ENCODE measurements at regions not wholly inside any gene's neighbourhood (a gene's known extent, or its start where the extent isn't known, plus 50 kb on each side); places are given as distances from the start of the nearest gene placed in this dataset.

DNA sequence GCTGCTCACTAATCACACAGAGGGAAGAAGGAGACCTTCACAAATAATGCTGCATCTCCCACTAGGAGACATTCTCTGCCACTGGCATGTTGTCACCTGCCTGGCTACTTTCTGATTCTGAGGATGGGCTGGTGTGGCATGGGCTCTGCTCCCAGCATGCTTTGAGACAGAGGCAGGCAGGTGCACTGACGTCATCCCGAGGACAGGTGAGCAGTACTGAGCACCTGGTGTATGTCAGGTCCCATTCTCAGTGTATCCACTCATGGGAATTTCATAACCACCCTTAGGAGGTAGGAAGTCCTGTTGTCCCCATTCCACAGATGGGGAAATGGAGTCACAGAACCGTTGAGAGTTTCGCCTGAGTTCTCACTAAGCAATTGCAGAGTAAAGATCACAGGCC is 597.9 kb downstream of the VRK1 start:
- Histone ChIP-seq H3K9me3 (no peaks in the 10 kb centered on the region), H3K27me3 (replicated peaks; ENCODE audit: insufficient read depth) (no peaks in the 10 kb centered on the region), H3K27ac (no peak overlapping the region), H3K4me1 (ENCODE audit: control insufficient read depth in 1 of 2, low read depth in 2 of 2) (no peaks in the 10 kb centered on the region), H3K4me3 (no peak overlapping the region), H3K36me3 (no peaks in the 10 kb centered on the region)
- no peak for ATAC-seq (ENCODE audit: insufficient number of reproducible peaks, low FRiP score, low read depth)
- no peak for DNase-seq (ENCODE audit: low spot score)
- TF ChIP-seq, protein P1, sequence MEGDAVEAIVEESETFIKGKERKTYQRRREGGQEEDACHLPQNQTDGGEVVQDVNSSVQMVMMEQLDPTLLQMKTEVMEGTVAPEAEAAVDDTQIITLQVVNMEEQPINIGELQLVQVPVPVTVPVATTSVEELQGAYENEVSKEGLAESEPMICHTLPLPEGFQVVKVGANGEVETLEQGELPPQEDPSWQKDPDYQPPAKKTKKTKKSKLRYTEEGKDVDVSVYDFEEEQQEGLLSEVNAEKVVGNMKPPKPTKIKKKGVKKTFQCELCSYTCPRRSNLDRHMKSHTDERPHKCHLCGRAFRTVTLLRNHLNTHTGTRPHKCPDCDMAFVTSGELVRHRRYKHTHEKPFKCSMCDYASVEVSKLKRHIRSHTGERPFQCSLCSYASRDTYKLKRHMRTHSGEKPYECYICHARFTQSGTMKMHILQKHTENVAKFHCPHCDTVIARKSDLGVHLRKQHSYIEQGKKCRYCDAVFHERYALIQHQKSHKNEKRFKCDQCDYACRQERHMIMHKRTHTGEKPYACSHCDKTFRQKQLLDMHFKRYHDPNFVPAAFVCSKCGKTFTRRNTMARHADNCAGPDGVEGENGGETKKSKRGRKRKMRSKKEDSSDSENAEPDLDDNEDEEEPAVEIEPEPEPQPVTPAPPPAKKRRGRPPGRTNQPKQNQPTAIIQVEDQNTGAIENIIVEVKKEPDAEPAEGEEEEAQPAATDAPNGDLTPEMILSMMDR (IDR thresholded peaks at IDR 0.05), result no peak

DNA sequence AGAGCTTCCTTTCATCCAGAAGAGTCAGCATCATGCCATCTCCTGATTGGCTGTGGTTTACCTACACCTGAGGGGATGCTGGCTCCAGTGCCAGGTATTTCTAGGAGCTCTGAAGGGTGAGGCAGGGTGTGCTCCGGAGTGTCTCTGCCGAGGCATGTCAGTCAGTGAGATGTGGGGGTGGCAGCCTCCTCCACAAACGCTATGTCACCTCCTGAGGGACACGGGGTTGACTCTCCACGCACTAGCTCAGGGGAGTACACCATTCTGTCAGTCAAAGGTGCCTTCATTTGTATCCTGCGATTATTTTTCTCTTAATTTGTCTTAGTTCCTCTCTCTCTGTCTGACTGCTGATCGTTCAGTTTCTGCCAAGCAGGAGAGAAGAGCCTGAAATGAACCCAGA is 604.5 kb downstream of the VRK1 start:
- ATAC-seq (ENCODE audit: insufficient number of reproducible peaks, low FRiP score, low read depth), result no peak
- Histone ChIP-seq H3K4me3 (no peak overlapping the region), H3K27me3 (replicated peaks; ENCODE audit: insufficient read depth) (no peaks in the 10 kb centered on the region), H3K27ac (no peak overlapping the region), H3K4me1 (ENCODE audit: control insufficient read depth in 1 of 2, low read depth in 2 of 2) (no peaks in the 10 kb centered on the region), H3K36me3 (no peaks in the 10 kb centered on the region), H3K9me3 (no peaks in the 10 kb centered on the region)
- TF ChIP-seq, protein P1 (IDR thresholded peaks at IDR 0.05), result no peak
- DNase-seq (ENCODE audit: low spot score), result no peak

DNA sequence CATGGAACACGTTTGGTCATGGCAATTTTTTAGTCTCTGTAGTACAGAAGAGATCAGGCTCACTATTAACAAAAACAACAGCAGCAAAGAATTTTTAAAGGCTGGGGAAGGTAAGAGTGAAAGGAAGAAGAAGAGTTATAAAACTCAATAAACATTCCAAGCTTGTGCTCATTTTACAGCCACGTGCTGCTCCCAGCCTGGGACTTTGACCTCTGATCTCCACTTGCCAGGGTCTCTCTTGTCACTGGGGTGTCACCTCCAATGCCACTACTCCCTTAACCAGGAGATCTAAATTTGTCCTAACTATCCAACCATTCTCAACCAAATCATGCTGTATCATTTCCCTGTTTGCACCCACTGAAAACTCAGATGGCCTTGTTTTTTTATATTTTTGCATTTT is 605.1 kb downstream of the VRK1 start:
- DNase-seq (ENCODE audit: low spot score) (no peak), ATAC-seq (ENCODE audit: insufficient number of reproducible peaks, low FRiP score, low read depth) (no peak)
- Histone ChIP-seq H3K4me1 (ENCODE audit: control insufficient read depth in 1 of 2, low read depth in 2 of 2) (no peaks in the 10 kb centered on the region), H3K36me3 (no peaks in the 10 kb centered on the region), H3K9me3 (no peaks in the 10 kb centered on the region), H3K27ac (no peak overlapping the region), H3K4me3 (no peak overlapping the region), H3K27me3 (replicated peaks; ENCODE audit: insufficient read depth) (no peaks in the 10 kb centered on the region)
- TF ChIP-seq, protein P1 (IDR thresholded peaks at IDR 0.05), result no peak

DNA sequence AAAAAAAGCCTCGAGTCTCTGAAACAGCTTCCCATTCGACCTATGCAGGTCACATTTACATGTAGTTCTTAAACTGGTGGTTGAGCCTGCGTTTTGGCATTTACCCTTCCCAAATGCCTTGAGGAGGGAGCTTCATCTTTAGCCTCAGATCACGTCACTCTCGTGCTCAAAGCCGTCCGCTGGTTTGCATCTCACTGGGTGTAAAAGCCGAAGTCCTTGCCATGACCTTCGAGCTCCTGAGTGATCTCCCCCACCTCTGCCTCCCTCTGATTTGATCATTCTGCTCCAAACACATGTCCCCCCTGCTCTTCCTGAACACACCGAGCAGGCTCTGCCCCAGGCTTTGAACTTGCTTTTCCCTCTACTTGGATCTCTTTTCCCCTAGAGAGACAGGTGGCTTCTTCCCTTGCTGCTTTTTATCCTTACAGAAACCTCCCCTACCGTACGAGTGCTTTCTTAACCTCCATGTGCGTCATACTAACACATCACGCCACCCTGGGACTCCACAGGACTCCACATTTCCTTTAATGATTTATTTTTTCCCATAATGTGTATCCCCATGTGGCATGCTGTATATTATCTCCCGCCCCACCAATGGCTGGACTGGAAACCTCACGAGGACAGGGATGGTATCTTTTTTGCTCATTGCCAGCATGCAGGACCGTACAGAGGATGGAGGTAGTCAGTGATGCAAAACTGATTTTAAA is 610.7 kb downstream of the VRK1 start:
- H3K4me1 ChIP-seq (ENCODE audit: control insufficient read depth in 1 of 2, low read depth in 2 of 2), result no peaks in the 10 kb centered on the region
- no peak for DNase-seq (ENCODE audit: low spot score)
- no peak for ATAC-seq (ENCODE audit: insufficient number of reproducible peaks, low FRiP score, low read depth)
- no peak overlapping the region for H3K4me3 ChIP-seq
- H3K36me3 ChIP-seq, result no peaks in the 10 kb centered on the region
- TF ChIP-seq, protein P1 (IDR thresholded peaks at IDR 0.05), result no peak
- H3K27me3 ChIP-seq (replicated peaks; ENCODE audit: insufficient read depth), result no peaks in the 10 kb centered on the region
- no peak overlapping the region for H3K27ac ChIP-seq
- H3K9me3 ChIP-seq, result no peaks in the 10 kb centered on the region

DNA sequence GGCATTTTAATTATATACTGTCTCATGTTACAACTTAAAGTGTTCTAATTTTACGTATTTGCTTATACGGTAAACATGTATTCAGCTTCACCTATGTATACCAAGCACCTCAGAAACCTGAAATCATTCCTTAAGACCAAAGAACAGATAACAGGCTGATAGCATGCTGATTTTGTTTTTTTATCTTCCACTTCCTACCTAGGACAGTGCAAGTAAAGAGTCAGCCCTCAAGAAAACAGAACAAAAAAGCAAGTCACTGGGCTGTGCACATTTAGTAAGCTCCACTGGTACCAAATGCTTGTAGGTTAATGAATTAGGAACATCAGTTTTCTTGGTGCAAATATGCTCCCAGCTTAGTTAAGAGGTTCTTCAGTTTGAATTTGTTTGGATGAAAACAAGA is 611.3 kb downstream of the VRK1 start:
- no peak overlapping the region for H3K4me3 ChIP-seq
- ATAC-seq (ENCODE audit: insufficient number of reproducible peaks, low FRiP score, low read depth) (no peak), DNase-seq (ENCODE audit: low spot score) (no peak)
- no peaks in the 10 kb centered on the region for H3K36me3 ChIP-seq
- no peaks in the 10 kb centered on the region for H3K9me3 ChIP-seq
- H3K27me3 ChIP-seq (replicated peaks; ENCODE audit: insufficient read depth), result no peaks in the 10 kb centered on the region
- H3K4me1 ChIP-seq (ENCODE audit: control insufficient read depth in 1 of 2, low read depth in 2 of 2), result no peaks in the 10 kb centered on the region
- TF ChIP-seq, protein P1 (IDR thresholded peaks at IDR 0.05), result no peak
- no peak overlapping the region for H3K27ac ChIP-seq
